ENCODE measurements at regions not wholly inside any gene's neighbourhood (a gene's known extent, or its start where the extent isn't known, plus 50 kb on each side); places are given as distances from the start of the nearest gene placed in this dataset.

- in situ Hi-C loops (cut with HindIII; ENCODE audit: low sequenced_read_pairs): loop anchor here (5.0 to 25.0 kb wide), 3 partner anchors 432 to 1282 kb away; partner anchors contain the start of gene RUNX2
- H3K4me3 ChIP-seq (ENCODE audit: low read depth, low read length): no peak overlapping the region
- no peak for DNase-seq (ENCODE audit: low read depth)
- peak; percentile 94 for TF ChIP-seq CTCF (IDR thresholded peaks at IDR 0.05; ENCODE audit: low read depth, low read length, missing control alignments)
Measured at GRCh38 chr6:44655412-44656342, 268.2 kb downstream of the CDC5L start.

- in situ Hi-C loops (cut with HindIII; ENCODE audit: low sequenced_read_pairs): loop anchor here (5.0 to 25.0 kb wide), 3 partner anchors 431 to 1281 kb away; partner anchors contain the start of gene RUNX2
- TF ChIP-seq CTCF (IDR thresholded peaks at IDR 0.05; ENCODE audit: low read depth, low read length, missing control alignments): no peak
- no peak overlapping the region for H3K4me3 ChIP-seq (ENCODE audit: low read depth, low read length)
- no peak for DNase-seq (ENCODE audit: low read depth)
Measured at GRCh38 chr6:44656691-44657090, 269.2 kb downstream of the CDC5L start.

GRCh38 chr6:44657206-44657819, 269.8 kb downstream of the CDC5L start:
- no peak overlapping the region for H3K4me3 ChIP-seq (ENCODE audit: low read depth, low read length)
- in situ Hi-C loops (cut with HindIII; ENCODE audit: low sequenced_read_pairs): loop anchor here (5.0 to 25.0 kb wide), 3 partner anchors 430 to 1280 kb away; partner anchors contain the start of gene RUNX2
- TF ChIP-seq CTCF (IDR thresholded peaks at IDR 0.05; ENCODE audit: low read depth, low read length, missing control alignments): peak; percentile 25
- no peak for DNase-seq (ENCODE audit: low read depth)

- in situ Hi-C loops (cut with HindIII; ENCODE audit: low sequenced_read_pairs): loop anchor here (5.0 to 25.0 kb wide), 3 partner anchors 429 to 1279 kb away; partner anchors contain the start of gene RUNX2
- no peak for DNase-seq (ENCODE audit: low read depth)
- TF ChIP-seq CTCF (IDR thresholded peaks at IDR 0.05; ENCODE audit: low read depth, low read length, missing control alignments): no peak
- H3K4me3 ChIP-seq (ENCODE audit: low read depth, low read length): no peak overlapping the region
Measured at GRCh38 chr6:44658571-44658970, 271.1 kb downstream of the CDC5L start.

- in situ Hi-C loops (cut with HindIII; ENCODE audit: low sequenced_read_pairs): loop anchor here (5.0 to 25.0 kb wide), 3 partner anchors 428 to 1278 kb away; partner anchors contain the start of gene RUNX2
- no peak overlapping the region for H3K4me3 ChIP-seq (ENCODE audit: low read depth, low read length)
- DNase-seq (ENCODE audit: low read depth): no peak
- no peak for TF ChIP-seq CTCF (IDR thresholded peaks at IDR 0.05; ENCODE audit: low read depth, low read length, missing control alignments)
Measured at GRCh38 chr6:44659726-44660125, 272.2 kb downstream of the CDC5L start.

GRCh38 chr6:44660561-44661220, 273.2 kb downstream of the CDC5L start:
- peak; percentile 79 for DNase-seq (ENCODE audit: low read depth)
- no peak overlapping the region for H3K4me3 ChIP-seq (ENCODE audit: low read depth, low read length)
- in situ Hi-C loops (cut with HindIII; ENCODE audit: low sequenced_read_pairs): loop anchor here (25.0 kb wide), 2 partner anchors 427 to 1277 kb away; no protein-coding TSS in a partner anchor
- TF ChIP-seq CTCF (IDR thresholded peaks at IDR 0.05; ENCODE audit: low read depth, low read length, missing control alignments): no peak
